Endothelial cell of umbilical vein (primary cell): ENCODE measurements at regions not wholly inside any gene's neighbourhood (a gene's known extent, or its start where the extent isn't known, plus 50 kb on each side); places are given as distances from the start of the nearest gene placed in this dataset.

Experiments used
- CTCF ChIP-seq, 2 donors: IDR thresholded peaks; 1 replicate in 1 of 2; 2 replicates in 1 of 2; pipeline ENCODE4 v1.5.1; 2011; ENCODE audit warnings: low read length in 2 of 2, mild to moderate bottlenecking in 2 of 2, moderate library complexity in 2 of 2, control low read depth in 1 of 2, inconsistent platforms in 1 of 2, low read depth in 1 of 2; ENCODE audit not compliant: insufficient read depth in 1 of 2; ENCODE audit errors: extremely low read depth in 1 of 2
- MAX ChIP-seq: IDR thresholded peaks from 2 replicates; pipeline ENCODE4 v1.6.1; 2011; ENCODE audit not compliant: insufficient read depth, insufficient read length

- TF ChIP-seq MAX, result no peak
- no peak for TF ChIP-seq CTCF (IDR thresholded peaks at IDR 0.05; ENCODE audit: extremely low read depth in 1 of 2, insufficient read depth in 1 of 2, low read depth in 1 of 2, low read length in 2 of 2)
Measured at GRCh38 chr4:186825069-186825468, 101.4 kb upstream of the FAT1 start.
